ENCODE measurements at regions not wholly inside any gene's neighbourhood (a gene's known extent, or its start where the extent isn't known, plus 50 kb on each side); places are given as distances from the start of the nearest gene placed in this dataset.

DNA sequence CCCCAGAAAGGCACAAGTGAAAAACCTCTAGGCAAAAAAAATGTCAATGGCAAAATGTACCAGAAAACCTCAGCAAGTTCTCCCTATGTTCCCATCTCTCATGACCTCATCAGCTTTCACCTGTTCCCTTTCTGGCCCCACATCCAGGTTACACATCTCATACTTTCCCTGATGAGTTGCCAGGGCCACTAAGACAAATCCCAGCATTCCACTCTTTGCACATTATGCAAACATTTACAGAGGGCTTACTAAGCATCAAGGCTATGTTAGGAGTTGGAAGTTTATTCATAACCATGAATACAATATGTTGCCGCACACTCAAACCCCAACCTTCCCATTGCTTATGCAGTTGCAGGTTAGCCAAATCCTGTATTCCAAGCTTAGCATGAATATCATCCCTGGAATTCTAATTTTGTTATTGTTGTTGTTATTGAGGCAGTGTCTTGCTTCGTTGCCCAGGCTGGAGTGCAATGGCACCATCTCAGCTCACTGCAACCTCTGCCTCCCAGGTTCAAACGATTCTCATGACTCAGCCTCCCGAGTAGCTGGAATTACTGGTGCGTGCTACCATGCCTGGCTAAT is 129.3 kb upstream of the UBE2E2 start:
- RAD21 ChIA-PET (ENCODE audit: low non-redundant PET in 1 of 2, low total read pairs in 2 of 2, uncharacterized antibody in 2 of 2, unreplicated experiment in 2 of 2) = no interaction called here
- Histone ChIP-seq H3K4me1 (ENCODE audit: control insufficient read depth in 1 of 2, insufficient read depth in 2 of 2, low read length in 2 of 2) (no peaks in the 10 kb centered on the region), H3K27me3 (ENCODE audit: insufficient read depth, low read length) (peaks cover 29% of the 10 kb centered on the region), H3K9ac (ENCODE audit: low read length) (no peak overlapping the region), H2AFZ (ENCODE audit: low read depth, low read length, poor library complexity, severe bottlenecking) (no peak overlapping the region), H3K4me3 (replicated peaks in 1 of 2; ENCODE audit: low read depth in 1 of 2, low read length in 2 of 2) (no peak overlapping the region), H3K36me3 (ENCODE audit: control insufficient read depth in 1 of 2, insufficient read depth in 2 of 2, low read length in 2 of 2) (no peaks in the 10 kb centered on the region), H3K27ac (ENCODE audit: low read depth, low read length) (no peak overlapping the region), H3K9me3 (ENCODE audit: control insufficient read depth in 1 of 2, insufficient read depth in 1 of 2, low read depth in 1 of 2, low read length in 2 of 2) (no peaks in the 10 kb centered on the region), H3K79me2 (ENCODE audit: insufficient read depth, low read length) (no peaks in the 10 kb centered on the region), H4K20me1 (ENCODE audit: insufficient read depth) (no peaks in the 10 kb centered on the region), H3K4me2 (ENCODE audit: low read length) (no peak overlapping the region), H3K9me2 (ENCODE audit: insufficient read depth) (no peaks in the 10 kb centered on the region)
- TF ChIP-seq FOSL1 (IDR thresholded peaks at IDR 0.05; ENCODE audit: low read depth) (no peak), POLR2AphosphoS5 (IDR thresholded peaks at IDR 0.05; ENCODE audit: low read depth, low read length) (no peak), EGR1 (IDR thresholded peaks at IDR 0.05; ENCODE audit: low read depth) (no peak)
- BruUV-seq (replicated peaks) = no TSS peak
- CTCF ChIA-PET = no interaction called here
- POLR2A ChIA-PET = no interaction called here
- intact Hi-C loops (cut with micrococcal nuclease) = no loop called here
- no peak for ATAC-seq
- no peak for DNase-seq (ENCODE audit: low read depth, low spot score)

DNA sequence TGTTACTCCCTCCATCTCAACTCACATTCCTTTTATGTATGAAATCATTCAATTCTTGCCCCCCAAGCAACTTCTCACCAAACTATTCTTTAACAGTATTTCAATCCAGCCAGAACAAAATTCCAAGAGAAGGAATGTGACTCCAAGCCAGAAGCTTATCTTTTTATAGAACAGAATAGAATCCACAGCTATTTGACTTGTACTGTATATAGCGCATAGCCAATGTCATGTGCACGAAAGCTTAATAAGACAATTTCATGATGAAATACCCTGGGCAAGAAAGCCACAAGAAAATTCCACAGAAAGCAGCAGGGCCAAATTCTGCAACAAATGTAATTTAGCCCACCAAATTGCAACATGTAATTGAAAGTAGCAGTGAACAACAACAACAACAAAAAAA is 127.6 kb upstream of the UBE2E2 start:
- ChIA-PET CTCF (no interaction called here), RAD21 (ENCODE audit: low non-redundant PET in 1 of 2, low total read pairs in 2 of 2, uncharacterized antibody in 2 of 2, unreplicated experiment in 2 of 2) (no interaction called here), POLR2A (no interaction called here)
- DNase-seq (ENCODE audit: low read depth, low spot score) = no peak
- Histone ChIP-seq H3K4me1 (ENCODE audit: control insufficient read depth in 1 of 2, insufficient read depth in 2 of 2, low read length in 2 of 2) (no peaks in the 10 kb centered on the region), H3K4me3 (replicated peaks in 1 of 2; ENCODE audit: low read depth in 1 of 2, low read length in 2 of 2) (no peak overlapping the region), H3K36me3 (ENCODE audit: control insufficient read depth in 1 of 2, insufficient read depth in 2 of 2, low read length in 2 of 2) (no peaks in the 10 kb centered on the region), H3K79me2 (ENCODE audit: insufficient read depth, low read length) (no peaks in the 10 kb centered on the region), H2AFZ (ENCODE audit: low read depth, low read length, poor library complexity, severe bottlenecking) (no peak overlapping the region), H3K4me2 (ENCODE audit: low read length) (no peak overlapping the region), H4K20me1 (ENCODE audit: insufficient read depth) (no peaks in the 10 kb centered on the region), H3K9ac (ENCODE audit: low read length) (no peak overlapping the region), H3K9me3 (ENCODE audit: control insufficient read depth in 1 of 2, insufficient read depth in 1 of 2, low read depth in 1 of 2, low read length in 2 of 2) (no peaks in the 10 kb centered on the region), H3K9me2 (ENCODE audit: insufficient read depth) (no peaks in the 10 kb centered on the region), H3K27me3 (ENCODE audit: insufficient read depth, low read length) (peaks cover 29% of the 10 kb centered on the region), H3K27ac (ENCODE audit: low read depth, low read length) (no peak overlapping the region)
- intact Hi-C loops (cut with micrococcal nuclease) = no loop called here
- ATAC-seq = no peak
- TF ChIP-seq EGR1 (IDR thresholded peaks at IDR 0.05; ENCODE audit: low read depth) (no peak), ELF1 (IDR thresholded peaks at IDR 0.05; ENCODE audit: borderline replicate concordance, low read depth) (no peak), YY1 (IDR thresholded peaks at IDR 0.05; ENCODE audit: extremely low read depth, insufficient replicate concordance, low read depth, low read length) (no peak), SP1 (IDR thresholded peaks at IDR 0.05; ENCODE audit: low read depth) (no peak), EZH2 (IDR thresholded peaks at IDR 0.05) (no peak)
- BruUV-seq (replicated peaks) = no TSS peak
